GM21381 (cell line): ENCODE measurements at regions not wholly inside any gene's neighbourhood (a gene's known extent, or its start where the extent isn't known, plus 50 kb on each side); places are given as distances from the start of the nearest gene placed in this dataset.

Source experiments
- ATAC-seq: cut with Tn5 transposase; IDR thresholded peaks from one replicate; pipeline ENCODE4 v1.9.1; 2021; ENCODE audit warnings: mild to moderate bottlenecking, moderate library complexity; ENCODE audit not compliant: unreplicated experiment

DNA sequence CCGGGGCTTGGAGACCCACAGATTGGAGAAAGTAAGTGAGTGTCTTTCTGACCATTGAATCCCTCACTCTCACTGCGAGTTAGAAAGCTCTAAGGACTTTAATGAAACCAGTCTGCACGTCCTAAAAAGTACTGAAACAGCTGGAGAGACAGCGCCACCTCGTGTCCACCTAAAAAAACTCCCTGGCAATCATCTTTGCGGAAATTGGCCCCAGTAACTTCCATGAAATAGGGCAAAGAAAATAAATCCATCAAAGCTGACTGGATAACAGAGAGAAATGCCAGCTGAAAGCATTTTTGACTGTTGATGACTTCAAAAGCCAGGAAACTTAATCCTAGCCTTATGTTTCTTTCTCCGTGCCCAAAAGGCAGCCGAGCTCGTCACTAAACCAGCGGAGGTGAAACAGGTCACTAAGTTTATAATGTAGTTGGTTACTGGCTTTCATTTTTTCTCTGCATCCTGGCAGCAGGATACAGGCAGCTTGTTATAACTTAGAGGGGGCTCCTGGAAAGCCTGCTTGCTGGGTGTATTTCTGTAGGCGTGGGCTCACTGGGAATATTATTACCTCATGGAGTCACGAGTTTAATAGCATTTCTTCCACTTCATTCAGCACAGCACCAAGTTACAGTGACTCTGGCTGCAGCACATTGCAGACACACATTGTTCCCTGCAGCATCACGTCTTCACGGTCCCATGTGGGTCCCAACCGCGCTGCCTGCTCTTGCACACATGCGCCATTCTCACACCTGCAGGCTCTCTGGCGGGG is 266.5 kb downstream of the HRH4 start:
- no peak for ATAC-seq

DNA sequence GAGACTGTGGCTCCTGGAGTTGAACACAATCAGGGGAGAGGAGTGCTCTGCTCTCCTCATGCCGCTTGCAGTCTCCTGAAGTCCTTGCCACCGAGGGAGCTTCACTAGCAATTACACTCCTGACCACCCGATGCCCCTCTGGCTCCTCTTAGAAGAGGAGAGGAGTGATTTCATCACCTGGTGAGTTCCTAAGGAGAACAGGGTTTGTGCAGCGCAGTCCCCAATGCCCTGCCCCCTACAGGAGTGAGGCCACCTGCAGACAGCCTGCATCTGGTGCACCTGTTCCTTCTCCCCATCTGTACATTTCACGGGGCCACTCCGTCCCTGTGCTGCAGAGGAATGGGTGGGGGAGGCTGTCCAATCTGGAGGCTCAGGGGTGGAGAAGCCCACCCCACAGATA is 267.2 kb downstream of the HRH4 start:
- no peak for ATAC-seq

DNA sequence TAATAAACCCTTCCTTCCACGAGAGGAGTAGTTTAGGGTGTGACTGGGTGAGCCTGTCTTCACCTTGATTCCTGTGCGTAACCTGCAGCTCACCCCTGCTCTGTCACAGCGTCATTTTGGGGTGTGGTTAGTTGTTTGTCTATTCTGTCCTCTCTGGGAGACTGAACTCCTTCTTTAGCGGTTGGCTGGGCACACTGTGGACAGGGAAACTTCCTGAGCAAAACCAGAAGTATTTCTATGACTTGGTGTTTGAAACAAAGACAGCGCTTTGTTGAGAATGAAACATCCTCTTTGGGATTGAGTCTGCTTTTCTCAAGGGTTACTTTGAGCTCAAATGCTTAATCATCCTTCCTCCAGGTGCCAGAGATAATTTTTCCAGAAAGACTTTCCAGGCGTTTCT is 270.7 kb downstream of the HRH4 start:
- ATAC-seq: no peak

DNA sequence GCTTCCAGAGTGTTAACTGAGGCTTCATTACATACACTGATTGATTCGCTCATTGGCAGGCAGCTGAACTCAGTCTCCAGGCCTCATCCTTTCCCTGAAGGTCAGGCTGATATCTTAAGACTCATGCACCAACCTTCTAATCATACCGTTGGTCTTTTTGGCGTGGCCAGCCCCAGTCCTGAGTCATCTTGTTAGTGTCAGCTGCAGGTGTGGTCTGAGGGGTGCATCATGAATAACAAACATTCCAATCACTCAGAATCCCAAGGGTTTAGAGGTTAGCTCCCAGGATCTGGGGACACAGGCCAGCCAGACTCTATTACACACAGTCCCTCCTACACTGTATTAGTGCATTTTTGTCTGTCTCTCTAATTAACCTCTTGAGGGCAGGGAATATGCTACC is 271.5 kb downstream of the HRH4 start:
- no peak for ATAC-seq

DNA sequence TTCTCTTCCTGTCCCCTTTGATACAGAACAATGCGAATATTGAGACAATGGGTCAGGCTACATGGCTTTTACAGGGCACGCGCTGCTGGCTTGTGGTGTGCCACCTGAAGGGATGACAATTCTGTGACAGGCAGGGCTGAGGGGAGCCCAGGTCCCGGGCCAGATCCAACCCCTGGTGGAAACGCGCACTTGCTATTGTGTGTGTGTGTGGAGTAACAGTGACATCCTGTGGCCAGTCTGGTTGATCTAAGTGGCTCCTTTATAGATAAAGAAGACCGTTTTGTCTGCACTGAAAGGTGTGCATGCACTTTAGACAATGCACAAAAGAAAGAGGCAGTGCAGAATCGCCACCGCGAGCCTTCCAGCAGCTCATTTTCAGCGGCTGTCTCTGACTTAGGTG is 273.6 kb downstream of the HRH4 start:
- ATAC-seq: no peak

DNA sequence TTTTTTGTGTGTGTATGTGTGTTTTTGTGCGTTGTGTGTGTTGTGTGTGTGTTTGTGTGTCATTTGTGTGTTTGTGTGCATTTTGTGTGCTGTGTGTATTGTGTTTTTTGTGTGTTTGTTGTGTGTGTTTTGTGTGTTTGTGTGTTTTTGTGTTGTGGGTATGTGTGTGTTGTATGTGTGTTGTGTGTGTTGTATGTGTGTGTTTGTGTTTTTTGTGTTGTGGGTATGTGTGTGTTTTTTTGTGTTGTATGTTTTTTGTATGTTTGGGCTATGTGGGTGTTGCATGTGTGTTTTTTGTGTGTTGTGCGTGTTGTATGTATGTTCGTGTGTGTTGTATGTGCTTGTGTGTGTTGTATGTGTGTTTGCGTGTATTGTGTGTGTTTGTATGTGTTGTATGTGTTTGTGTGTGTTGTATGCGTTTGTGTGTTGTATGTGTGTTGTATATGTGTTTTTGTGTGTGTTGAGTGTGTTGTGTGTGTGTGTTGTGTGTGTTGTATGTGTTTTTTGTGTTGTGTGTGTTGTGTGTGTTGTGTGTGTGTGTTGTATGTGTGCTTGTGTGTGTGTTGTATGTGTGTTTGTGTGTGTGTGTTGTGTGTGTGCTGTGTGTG is 275.3 kb downstream of the HRH4 start:
- ATAC-seq: no peak

DNA sequence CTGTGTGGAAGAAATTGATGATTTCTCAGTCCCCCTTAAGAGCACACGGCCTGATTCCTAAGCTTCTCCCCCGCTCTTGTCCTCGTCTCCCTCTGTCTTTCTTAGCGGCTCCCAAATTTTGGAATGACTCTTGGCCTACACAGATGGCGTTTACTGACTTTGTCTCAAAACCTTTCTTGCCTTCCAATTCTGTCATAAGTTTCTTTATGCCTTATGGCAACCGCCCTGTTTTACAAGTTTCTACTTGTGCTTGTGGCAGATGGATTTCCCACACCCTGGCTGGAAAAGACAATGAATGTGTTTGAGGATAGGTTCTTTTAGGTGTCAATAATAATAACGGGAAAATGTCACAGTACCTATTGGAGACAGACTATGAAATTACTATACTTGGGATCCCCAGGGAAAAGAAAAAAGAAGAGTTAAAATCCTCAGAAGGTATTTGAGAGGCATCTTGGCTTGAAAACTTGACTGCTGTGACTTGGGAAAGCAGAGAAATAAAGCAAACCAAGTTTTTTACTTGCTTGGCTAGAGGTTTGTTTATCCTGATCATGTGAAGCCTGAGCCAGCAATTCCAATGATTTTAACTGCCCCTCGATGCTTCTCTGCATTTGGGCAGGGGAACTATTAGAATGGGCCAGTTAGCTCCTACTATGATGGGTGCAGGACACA is 276.4 kb downstream of the HRH4 start:
- no peak for ATAC-seq

DNA sequence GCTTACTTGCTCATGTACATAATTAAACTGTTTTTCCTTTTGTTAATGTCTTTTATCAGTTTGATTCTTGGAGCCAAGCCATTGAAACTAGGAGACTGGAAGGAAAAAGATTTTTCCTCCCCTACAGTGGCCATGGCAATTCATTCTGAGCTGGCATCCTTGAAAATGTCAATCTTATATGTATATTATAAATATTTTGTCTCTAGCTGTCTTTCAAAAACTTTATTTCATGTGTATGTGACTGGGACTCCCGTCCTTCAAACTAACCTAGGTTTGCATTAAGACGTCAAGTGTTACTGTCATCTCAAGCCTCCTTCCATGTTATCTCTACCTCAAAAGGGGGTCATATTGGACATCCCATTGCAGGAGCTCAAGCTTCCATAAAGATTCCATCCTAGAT is 280.4 kb downstream of the HRH4 start:
- ATAC-seq: no peak

DNA sequence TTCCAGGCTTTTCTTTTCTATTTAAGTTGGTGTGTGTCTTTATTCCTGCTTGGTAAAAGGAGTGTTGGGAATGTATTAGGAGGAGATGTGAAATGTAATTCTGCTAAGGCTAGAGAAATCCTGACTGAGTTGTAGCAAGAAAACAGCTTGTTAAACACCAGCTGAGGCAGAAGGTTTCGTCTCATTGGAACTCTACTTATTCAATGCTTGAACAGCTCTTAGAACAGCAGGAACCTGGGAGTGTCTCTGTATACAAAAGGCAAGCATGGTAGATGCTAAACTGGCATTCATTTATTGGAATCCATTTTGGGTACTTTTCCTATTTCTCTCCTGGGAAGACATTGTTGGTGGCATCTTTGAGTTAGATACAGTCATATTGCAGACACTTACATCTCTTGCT is 280.9 kb downstream of the HRH4 start:
- ATAC-seq: no peak

DNA sequence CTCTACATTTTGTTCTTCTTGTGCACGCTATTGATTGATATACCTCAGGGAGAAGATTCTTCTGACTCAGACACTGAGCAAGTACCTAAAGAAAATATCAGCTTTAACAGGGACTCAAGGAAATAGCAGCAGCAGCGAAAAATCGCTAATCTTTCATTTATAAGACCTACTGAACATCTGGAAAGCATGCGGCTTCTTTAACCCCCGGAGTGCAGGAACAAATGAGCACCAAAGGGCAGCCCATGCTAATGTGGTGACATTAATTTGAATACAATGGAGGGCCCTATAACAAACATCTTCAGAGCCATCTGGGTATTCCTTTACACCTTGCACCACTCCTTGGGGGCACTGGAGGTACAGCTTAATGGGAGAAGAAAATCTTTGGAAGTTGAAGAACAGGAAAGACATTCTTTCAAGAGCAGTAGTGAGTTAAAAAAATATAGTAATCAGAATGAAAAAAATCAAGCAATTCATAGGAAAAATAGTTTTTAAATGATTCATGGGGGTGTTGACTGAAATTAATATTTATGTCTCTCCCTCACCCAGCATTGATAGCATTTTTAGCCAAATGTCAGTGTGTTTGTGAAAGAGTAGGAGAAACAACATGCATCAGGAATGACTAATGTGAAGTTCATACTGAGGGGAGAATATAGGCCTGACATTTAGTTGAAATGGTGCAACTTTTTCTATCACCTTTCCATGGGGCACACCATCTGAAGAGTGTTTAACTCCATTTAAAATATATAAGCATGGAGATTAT is 281.7 kb downstream of the HRH4 start:
- no peak for ATAC-seq

DNA sequence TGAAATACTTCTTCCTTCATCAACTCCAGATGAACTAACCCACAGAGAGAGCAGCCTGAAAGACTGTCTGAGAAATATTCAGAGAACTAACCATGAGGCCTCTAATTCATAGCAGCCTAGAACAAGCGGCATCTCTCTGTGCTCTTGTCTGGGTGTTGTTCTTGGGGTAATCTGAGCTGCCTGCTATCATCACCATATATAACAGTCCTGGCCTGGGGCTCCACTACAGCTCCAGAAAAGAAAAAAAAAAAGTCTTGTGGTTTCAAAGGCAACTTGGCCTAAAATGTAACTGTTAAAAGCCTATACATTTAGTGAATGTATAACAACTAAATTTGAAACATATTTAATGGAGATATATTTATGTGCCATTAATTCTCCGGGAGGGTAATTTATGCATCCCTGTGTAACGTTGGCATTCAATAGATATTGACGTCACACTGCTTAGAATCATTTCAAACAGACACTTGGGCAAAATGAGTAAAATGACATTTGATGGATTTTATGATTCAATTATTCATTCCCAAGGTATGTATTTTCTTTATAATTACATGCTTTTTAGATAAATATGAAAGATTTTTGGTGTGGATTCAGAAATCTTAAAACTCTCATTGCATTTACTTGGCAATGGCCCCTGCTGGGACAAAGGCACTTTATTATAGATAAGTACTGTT is 294.3 kb downstream of the HRH4 start:
- no peak for ATAC-seq

DNA sequence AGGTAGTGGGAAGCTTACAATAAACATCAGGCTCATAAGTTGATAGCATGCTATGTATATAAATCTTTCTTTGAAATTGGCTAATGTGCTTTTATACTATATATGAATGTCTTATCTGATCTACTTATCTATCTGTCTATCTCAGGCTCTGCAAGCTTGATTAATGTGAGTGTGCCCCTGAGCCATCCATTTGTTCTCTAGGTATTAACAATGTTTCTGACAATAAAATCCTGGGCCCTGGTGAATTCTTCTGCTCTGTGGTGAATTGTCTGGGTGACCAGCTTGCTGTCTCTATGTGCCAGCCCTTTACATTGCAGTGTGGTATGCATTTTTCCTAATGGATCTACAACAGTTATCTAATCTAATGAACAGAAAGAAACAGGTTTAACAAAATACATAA is 295.9 kb downstream of the HRH4 start:
- no peak for ATAC-seq

DNA sequence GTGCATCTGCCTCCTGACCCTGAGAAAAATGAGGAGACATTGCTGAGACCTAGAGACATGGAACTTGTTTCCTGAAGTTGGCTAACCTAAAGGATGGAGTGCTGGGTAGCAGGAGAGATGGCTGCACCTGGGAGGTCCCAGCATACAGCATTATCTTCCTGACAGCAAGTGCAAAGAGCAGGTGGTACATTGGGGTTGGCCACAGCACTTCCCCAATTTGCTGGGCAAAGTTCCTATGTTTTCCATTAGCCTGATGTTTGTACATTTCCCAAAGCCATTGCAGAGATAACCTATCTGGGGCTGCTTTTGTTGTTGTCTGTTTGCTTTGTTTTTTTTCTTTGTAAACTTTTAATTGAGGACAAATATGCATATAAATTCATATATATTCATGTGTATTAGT is 296.7 kb downstream of the HRH4 start:
- ATAC-seq: no peak

DNA sequence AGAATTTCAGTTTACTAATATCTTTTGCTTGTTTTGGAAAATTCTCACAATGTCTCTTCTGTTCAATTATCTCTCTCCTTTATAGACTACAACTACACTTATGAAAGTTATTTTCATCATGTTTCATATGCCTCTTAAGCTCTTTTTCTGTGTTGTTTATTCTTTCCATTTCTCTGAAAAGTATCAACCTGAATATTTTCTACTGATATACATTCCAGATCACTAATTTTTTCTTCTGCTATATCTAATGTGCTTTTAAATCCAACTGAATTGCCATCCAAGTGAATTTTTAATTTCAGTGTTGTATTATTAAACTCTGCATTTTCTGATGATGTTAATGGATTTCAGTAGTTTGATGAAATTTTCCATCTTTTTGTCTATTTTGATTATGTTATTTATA is 301.3 kb downstream of the HRH4 start:
- no peak for ATAC-seq

DNA sequence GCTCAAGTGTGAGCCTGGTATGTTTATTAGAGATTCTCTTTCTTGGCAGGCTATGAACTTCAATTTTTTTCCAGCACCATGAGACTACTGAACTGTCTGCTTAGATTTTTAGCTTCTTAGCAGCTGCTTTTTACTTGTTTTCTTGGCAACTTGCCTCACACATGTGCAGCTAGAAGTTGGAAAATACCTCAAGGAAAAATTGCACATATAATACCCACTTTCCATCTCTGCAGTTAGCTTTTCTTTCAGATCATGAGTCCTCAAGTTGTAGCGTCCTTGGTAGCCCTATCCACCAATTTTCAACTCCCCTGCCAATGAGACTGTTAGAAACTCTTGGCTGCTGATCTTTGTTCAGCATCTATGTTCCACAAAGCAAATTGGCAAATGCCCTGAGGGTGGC is 302.1 kb downstream of the HRH4 start:
- ATAC-seq: no peak

DNA sequence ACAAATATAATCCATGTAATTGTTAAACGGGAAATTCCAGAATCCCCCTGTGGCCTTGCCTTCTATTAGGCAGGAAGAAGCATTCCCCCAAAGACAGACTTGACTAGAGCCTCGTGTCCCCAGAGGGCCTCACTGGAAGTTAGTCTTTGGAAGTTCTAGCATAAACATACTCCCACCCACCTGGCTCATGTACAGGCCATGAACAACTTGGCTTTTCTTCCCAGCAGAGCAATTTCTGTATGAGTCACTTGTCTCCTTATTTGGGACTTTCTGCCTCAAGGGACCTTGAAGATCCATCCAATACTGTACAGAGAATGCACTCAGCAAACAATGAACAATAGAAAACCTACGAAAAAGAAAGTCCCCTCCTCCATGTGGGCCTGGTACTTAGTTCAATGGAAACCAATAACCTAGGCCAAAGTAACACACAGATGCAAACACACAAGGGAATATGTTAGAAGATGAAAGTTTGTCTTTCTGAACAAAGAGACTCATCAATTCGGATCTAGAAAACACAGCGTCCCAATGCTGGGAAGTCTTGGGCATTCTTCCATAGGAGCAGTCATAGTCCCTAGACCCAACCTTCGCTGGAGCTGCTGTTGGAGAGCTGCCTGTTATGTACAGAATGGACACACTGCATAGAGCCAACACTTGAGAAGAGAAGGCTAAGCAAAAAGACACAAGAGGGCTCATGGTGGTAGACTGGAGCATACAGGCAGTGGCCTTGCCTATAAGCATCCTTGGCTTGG is 303.5 kb downstream of the HRH4 start:
- ATAC-seq: no peak

DNA sequence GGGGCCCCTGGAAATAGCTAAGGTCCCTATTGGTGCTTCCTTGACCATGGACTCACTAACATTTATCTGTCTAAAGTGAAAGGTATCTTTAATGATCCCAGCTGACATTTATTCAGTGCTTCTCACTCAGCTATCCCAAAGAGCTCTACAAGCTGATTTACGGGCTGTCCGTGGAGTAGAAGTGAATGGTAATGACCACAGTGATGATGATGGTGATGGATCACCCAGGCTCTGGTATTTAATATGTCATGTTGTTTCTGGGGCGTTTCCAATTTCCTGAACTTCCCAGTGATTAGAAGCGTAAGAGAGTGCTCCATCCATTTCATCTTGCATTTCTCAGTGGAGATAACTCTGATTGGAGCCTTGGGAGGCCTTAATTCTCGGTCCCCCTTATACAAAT is 304.3 kb downstream of the HRH4 start:
- no peak for ATAC-seq

DNA sequence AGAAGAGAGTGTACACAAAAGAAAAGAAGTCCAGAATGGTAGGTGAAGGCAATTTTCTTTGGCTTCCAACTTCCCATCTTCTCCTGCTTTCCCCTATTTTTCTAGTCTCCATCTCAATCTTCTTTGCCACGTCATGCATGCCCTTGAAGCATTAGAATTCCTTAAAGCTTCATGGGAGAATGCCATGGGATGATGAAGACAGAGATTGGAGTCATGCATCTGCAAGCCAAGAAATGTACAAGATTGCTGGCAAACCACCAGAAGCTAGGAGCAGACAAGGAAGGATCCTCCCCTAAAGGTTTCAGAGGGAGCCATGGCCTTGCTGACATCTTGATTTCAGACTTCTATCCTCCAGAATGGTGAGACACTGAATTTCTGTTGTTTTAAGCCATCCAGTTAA is 305.9 kb downstream of the HRH4 start:
- no peak for ATAC-seq

DNA sequence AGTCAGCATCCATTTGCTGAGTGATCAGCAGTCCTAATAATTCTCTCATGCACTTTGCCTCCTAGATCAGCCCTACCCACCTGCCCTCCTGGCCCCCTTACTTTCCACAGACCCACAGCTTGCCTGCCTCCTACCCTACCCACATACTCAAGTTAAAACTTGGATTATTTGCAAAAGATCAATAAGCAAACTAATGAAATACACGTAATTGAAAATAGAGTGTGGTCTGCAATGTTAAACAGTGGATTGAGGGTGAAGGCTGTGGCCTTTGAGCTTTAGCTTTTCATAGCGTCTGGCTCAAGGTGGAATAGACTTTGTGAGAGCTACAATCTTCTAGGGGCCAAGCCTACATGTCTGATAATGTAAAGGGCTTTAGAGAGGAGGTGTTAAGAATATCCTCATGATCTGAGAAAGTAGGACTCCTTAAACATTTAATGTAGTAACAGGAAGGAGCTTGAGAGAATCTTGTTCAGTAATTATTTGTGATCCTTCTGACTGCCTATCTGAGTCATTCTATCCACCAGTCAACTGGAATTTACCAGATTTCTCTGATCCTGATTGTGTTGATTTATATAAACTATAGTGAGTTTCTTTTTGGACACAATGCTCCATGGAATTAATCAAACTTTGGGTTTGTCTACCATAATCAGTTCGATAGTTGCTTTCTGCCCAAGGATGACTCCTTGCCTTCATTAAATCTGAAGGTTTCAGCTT is 310.0 kb downstream of the HRH4 start:
- ATAC-seq: no peak

DNA sequence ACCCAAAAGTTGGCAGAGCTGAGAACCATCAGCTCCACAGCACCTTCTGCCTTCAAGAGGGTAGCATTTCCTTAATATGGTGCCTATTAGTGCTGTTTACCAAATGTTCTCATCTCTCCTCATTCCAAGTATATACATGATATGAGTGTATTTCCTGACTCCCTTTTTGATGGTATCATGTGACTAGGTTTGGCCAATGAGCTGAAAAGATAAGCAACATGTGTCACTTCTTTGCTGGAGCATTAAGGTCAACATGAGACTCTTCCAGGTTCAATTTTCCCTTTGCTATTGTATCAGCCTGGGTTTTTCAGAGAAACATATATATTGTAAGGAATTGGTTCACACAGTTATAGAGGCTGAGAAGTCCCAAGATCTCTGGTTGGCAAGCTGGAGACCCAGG is 310.9 kb downstream of the HRH4 start:
- ATAC-seq: no peak
